ENCODE measurements at regions not wholly inside any gene's neighbourhood (a gene's known extent, or its start where the extent isn't known, plus 50 kb on each side); places are given as distances from the start of the nearest gene placed in this dataset.
A peak's percentile ranks its signal among the peaks of the same experiment; 100 is the strongest.

DNA sequence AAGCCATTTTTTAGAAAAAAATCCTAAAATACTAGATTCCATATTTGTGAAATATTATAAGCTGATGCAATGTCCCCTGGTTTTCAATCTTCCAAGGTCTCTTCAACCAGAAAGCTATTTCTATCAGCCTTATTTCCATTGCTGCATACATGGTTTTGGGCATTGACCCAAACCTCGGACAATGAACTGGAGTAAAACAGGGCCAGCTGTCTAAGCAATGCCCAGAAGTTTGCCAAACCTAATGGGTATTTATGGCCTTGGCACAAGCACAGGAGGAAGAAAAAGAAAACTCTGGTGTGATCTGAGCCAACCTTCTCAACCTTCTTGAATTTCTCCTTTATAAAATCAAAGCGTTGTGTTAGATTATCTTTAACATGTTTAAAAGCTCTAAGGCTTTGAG is 402.3 kb downstream of the DNAJB9 start:
- no peaks in the 10 kb centered on the region for H3K9me2 ChIP-seq (replicated peaks; ENCODE audit: low read length)
- ChIA-PET POLR2A (ENCODE audit: unreplicated experiment) (no interaction called here), CTCF (interaction anchor here (0.6 kb wide), 1 partner anchor 1213 kb away, joined by 3 read pairs; no protein-coding TSS in a partner anchor)
- 0 out of 2 replicates have a peak, but pooled peaks cover 5% of the 10 kb centered on the region for H3K9me3 ChIP-seq (ENCODE audit: low read length)
- no peak for ATAC-seq
- TF ChIP-seq EZH2 (IDR thresholded peaks at IDR 0.05; ENCODE audit: low read length, unreplicated experiment), result no peak
- TF ChIP-seq, protein P1, sequence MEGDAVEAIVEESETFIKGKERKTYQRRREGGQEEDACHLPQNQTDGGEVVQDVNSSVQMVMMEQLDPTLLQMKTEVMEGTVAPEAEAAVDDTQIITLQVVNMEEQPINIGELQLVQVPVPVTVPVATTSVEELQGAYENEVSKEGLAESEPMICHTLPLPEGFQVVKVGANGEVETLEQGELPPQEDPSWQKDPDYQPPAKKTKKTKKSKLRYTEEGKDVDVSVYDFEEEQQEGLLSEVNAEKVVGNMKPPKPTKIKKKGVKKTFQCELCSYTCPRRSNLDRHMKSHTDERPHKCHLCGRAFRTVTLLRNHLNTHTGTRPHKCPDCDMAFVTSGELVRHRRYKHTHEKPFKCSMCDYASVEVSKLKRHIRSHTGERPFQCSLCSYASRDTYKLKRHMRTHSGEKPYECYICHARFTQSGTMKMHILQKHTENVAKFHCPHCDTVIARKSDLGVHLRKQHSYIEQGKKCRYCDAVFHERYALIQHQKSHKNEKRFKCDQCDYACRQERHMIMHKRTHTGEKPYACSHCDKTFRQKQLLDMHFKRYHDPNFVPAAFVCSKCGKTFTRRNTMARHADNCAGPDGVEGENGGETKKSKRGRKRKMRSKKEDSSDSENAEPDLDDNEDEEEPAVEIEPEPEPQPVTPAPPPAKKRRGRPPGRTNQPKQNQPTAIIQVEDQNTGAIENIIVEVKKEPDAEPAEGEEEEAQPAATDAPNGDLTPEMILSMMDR (conservative IDR thresholded peaks at IDR 0.05; ENCODE audit: low read depth, low read length), result no peak
- no peak for TF ChIP-seq EZH2phosphoT487 (IDR thresholded peaks at IDR 0.05; ENCODE audit: borderline replicate concordance, low read length)
- no peaks in the 10 kb centered on the region for H3K79me2 ChIP-seq (ENCODE audit: low read length)
- H4K20me1 ChIP-seq (ENCODE audit: low read length), result no peaks in the 10 kb centered on the region
- H3F3A ChIP-seq (ENCODE audit: low read length, unreplicated experiment), result no peaks in the 10 kb centered on the region
- intact Hi-C loops (cut with micrococcal nuclease), result loop anchor here (5.0 to 10.0 kb wide), 2 partner anchors 310 to 373 kb away; no protein-coding TSS in a partner anchor
- no peak overlapping the region for H2AFZ ChIP-seq (ENCODE audit: low read length)
- DNase-seq, result no peak
- no peak overlapping the region for H3K4me3 ChIP-seq (ENCODE audit: low read length)
- no peak overlapping the region for H3K4me2 ChIP-seq (ENCODE audit: low read length)
- no peak overlapping the region for H3K27ac ChIP-seq (ENCODE audit: low read length)
- H3K9ac ChIP-seq (ENCODE audit: low read length), result no peak overlapping the region
- no peaks in the 10 kb centered on the region for H3K27me3 ChIP-seq (ENCODE audit: low read length)
- H3K36me3 ChIP-seq (ENCODE audit: low read depth, low read length), result no peaks in the 10 kb centered on the region
- BruUV-seq (replicated peaks), result no TSS peak
- H3K4me1 ChIP-seq (ENCODE audit: insufficient read depth, low read length), result no peaks in the 10 kb centered on the region

DNA sequence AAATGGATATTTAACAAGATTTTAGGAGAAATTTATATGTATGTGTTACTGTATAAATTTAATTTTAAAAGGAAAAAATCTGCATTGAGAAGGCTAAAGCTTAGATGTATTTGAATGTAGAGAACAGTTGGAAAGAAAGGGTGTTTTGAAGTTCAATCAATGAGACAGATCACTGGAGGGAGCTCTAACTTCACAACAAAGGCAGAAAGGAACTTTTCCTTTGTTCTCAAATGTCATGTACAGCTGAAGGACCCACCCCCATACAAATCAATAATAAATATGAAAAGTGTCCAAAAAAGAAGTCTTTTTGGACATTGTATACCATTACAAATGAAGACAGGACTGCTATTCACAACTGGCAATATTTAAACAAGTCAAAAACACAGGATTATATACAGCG is 403.4 kb downstream of the DNAJB9 start:
- Histone ChIP-seq H3K36me3 (ENCODE audit: low read depth, low read length) (no peaks in the 10 kb centered on the region), H2AFZ (ENCODE audit: low read length) (no peak overlapping the region), H3K79me2 (ENCODE audit: low read length) (no peaks in the 10 kb centered on the region), H3K27ac (ENCODE audit: low read length) (no peak overlapping the region), H3F3A (ENCODE audit: low read length, unreplicated experiment) (no peaks in the 10 kb centered on the region), H3K9me3 (ENCODE audit: low read length) (0 out of 2 replicates have a peak, but pooled peaks cover 5% of the 10 kb centered on the region), H3K4me1 (ENCODE audit: insufficient read depth, low read length) (no peaks in the 10 kb centered on the region), H3K4me2 (ENCODE audit: low read length) (no peak overlapping the region), H3K27me3 (ENCODE audit: low read length) (no peaks in the 10 kb centered on the region), H3K4me3 (ENCODE audit: low read length) (no peak overlapping the region), H3K9me2 (replicated peaks; ENCODE audit: low read length) (no peaks in the 10 kb centered on the region), H4K20me1 (ENCODE audit: low read length) (no peaks in the 10 kb centered on the region), H3K9ac (ENCODE audit: low read length) (no peak overlapping the region)
- TF ChIP-seq, protein P1 (conservative IDR thresholded peaks at IDR 0.05; ENCODE audit: low read depth, low read length), result peak; percentile 23; the same call in 1 of the 2 replicates
- no peak for TF ChIP-seq EZH2phosphoT487 (IDR thresholded peaks at IDR 0.05; ENCODE audit: borderline replicate concordance, low read length)
- TF ChIP-seq EZH2 (IDR thresholded peaks at IDR 0.05; ENCODE audit: low read length, unreplicated experiment), result no peak
- ATAC-seq, result no peak
- DNase-seq, result no peak
- intact Hi-C loops (cut with micrococcal nuclease), result loop anchor here (5.0 to 10.0 kb wide), 2 partner anchors 311 to 372 kb away; no protein-coding TSS in a partner anchor
- CTCF ChIA-PET, result interaction anchor here (0.6 kb wide), 1 partner anchor 1318 kb away, joined by 4 read pairs; no protein-coding TSS in a partner anchor
- no TSS peak for BruUV-seq (replicated peaks)
- POLR2A ChIA-PET (ENCODE audit: unreplicated experiment), result no interaction called here

DNA sequence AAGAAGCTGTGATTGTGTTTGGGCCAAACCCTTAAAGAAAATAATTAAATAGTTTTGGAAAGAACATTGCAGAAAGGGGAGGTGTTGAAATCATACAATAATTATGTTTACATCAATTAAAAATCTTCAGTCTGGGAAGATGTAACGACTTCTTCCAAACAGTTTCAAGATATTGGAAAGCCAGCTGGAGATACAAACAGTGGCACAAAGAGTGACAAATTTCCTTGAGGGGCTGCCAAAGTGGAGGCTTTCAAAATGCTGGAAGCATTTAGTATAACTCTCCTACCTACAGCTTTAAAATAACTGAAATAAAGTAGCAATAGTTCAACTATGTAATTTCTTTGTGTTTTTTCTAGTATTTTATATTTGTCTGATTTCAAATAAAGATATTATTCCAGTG is 405.0 kb downstream of the DNAJB9 start:
- ATAC-seq, result no peak
- ChIA-PET POLR2A (ENCODE audit: unreplicated experiment) (no interaction called here), CTCF (no interaction called here)
- intact Hi-C loops (cut with micrococcal nuclease), result loop anchor here (5.0 to 10.0 kb wide), 2 partner anchors 312 to 370 kb away; no protein-coding TSS in a partner anchor
- no peak overlapping the region for H3K9ac ChIP-seq (ENCODE audit: low read length)
- H3K27me3 ChIP-seq (ENCODE audit: low read length), result no peaks in the 10 kb centered on the region
- DNase-seq, result no peak
- H3K9me2 ChIP-seq (replicated peaks; ENCODE audit: low read length), result no peaks in the 10 kb centered on the region
- H3K36me3 ChIP-seq (ENCODE audit: low read depth, low read length), result no peaks in the 10 kb centered on the region
- TF ChIP-seq EZH2phosphoT487 (IDR thresholded peaks at IDR 0.05; ENCODE audit: borderline replicate concordance, low read length) (no peak), EZH2 (IDR thresholded peaks at IDR 0.05; ENCODE audit: low read length, unreplicated experiment) (no peak)
- TF ChIP-seq, protein P1 (conservative IDR thresholded peaks at IDR 0.05; ENCODE audit: low read depth, low read length), result no peak
- H4K20me1 ChIP-seq (ENCODE audit: low read length), result no peaks in the 10 kb centered on the region
- 0 out of 2 replicates have a peak, but pooled peaks cover 5% of the 10 kb centered on the region for H3K9me3 ChIP-seq (ENCODE audit: low read length)
- no peak overlapping the region for H2AFZ ChIP-seq (ENCODE audit: low read length)
- no peaks in the 10 kb centered on the region for H3K4me1 ChIP-seq (ENCODE audit: insufficient read depth, low read length)
- H3K4me2 ChIP-seq (ENCODE audit: low read length), result no peak overlapping the region
- H3K4me3 ChIP-seq (ENCODE audit: low read length), result no peak overlapping the region
- H3F3A ChIP-seq (ENCODE audit: low read length, unreplicated experiment), result no peaks in the 10 kb centered on the region
- no TSS peak for BruUV-seq (replicated peaks)
- H3K79me2 ChIP-seq (ENCODE audit: low read length), result no peaks in the 10 kb centered on the region
- no peak overlapping the region for H3K27ac ChIP-seq (ENCODE audit: low read length)

Data from PC-3 (cell line).